Neuronal stem cell (in vitro differentiated cells): ENCODE measurements at regions not wholly inside any gene's neighbourhood (a gene's known extent, or its start where the extent isn't known, plus 50 kb on each side); places are given as distances from the start of the nearest gene placed in this dataset.
A peak's percentile ranks its signal among the peaks of the same experiment; 100 is the strongest.

Experiments used
- DNase-seq: peaks from one replicate; pipeline ENCODE4 v3.0.0-alpha.2; 2013; ENCODE audit warnings: low spot score
- H2AFZ ChIP-seq: one replicate; pipeline ENCODE4 v1.6.1; 2013; ENCODE audit warnings: mild to moderate bottlenecking, low read length, inconsistent platforms
- H2AK5ac ChIP-seq: 2 replicates; pipeline ENCODE4 v1.6.1; 2013; ENCODE audit warnings: low read depth, mild to moderate bottlenecking, inconsistent platforms, low read length, moderate library complexity, mixed read lengths
- H2BK120ac ChIP-seq: 2 replicates; pipeline ENCODE4 v1.6.1; 2013; ENCODE audit warnings: low read depth, mild to moderate bottlenecking, inconsistent platforms, low read length, moderate library complexity, mixed read lengths
- H2BK12ac ChIP-seq: one replicate; pipeline ENCODE4 v1.6.1; 2013; ENCODE audit warnings: low read length, inconsistent platforms
- H2BK15ac ChIP-seq: 2 replicates; pipeline ENCODE4 v1.6.1; 2013; ENCODE audit warnings: mild to moderate bottlenecking, low read length, inconsistent platforms, mixed read lengths
- H2BK5ac ChIP-seq: one replicate; pipeline ENCODE4 v1.6.1; 2013; ENCODE audit warnings: inconsistent platforms, mild to moderate bottlenecking, low read length, moderate library complexity
- H3K14ac ChIP-seq: one replicate; pipeline ENCODE4 v1.6.1; 2013; ENCODE audit warnings: low read length, inconsistent platforms
- H3K18ac ChIP-seq: 2 replicates; pipeline ENCODE4 v1.6.1; 2013; ENCODE audit warnings: low read length, inconsistent platforms
- H3K23ac ChIP-seq: 2 replicates; pipeline ENCODE4 v1.6.1; 2013; ENCODE audit warnings: low read depth, mild to moderate bottlenecking, mixed read lengths, low read length, inconsistent platforms; ENCODE audit not compliant: poor library complexity
- H3K27ac ChIP-seq: replicated peaks from 3 replicates; pipeline ENCODE4 v1.5.1; 2013; ENCODE audit warnings: low read length, inconsistent platforms
- H3K27me3 ChIP-seq, 3 experiments: 2 replicates each; pipeline ENCODE4 v1.6.1; 2013; ENCODE audit warnings: low read length in 3 of 3, mild to moderate bottlenecking in 2 of 3, inconsistent platforms in 1 of 3, low read depth in 1 of 3, mixed read lengths in 1 of 3, moderate library complexity in 1 of 3; ENCODE audit not compliant: control insufficient read depth in 3 of 3, insufficient read depth in 3 of 3
- H3K36me3 ChIP-seq, 2 donors: replicated peaks in 1 of 2; 2 replicates each; pipeline ENCODE4 v1.6.1; 2013; ENCODE audit warnings: low read length in 2 of 2; ENCODE audit not compliant: control insufficient read depth in 2 of 2, insufficient read depth in 2 of 2
- H3K4ac ChIP-seq: 2 replicates; pipeline ENCODE4 v1.6.1; 2013; ENCODE audit warnings: inconsistent platforms, mild to moderate bottlenecking, low read length, moderate library complexity
- H3K4me1 ChIP-seq, 2 donors: 1 replicate in 1 of 2; 2 replicates in 1 of 2; pipeline ENCODE4 v1.6.1; 2013; ENCODE audit warnings: low read length in 2 of 2, low read depth in 1 of 2; ENCODE audit not compliant: control insufficient read depth in 2 of 2, insufficient read depth in 1 of 2
- H3K4me2 ChIP-seq: one replicate; pipeline ENCODE4 v1.6.1; 2013; ENCODE audit warnings: mild to moderate bottlenecking, low read length, inconsistent platforms; ENCODE audit not compliant: insufficient read depth, poor library complexity, severe bottlenecking
- H3K4me3 ChIP-seq, 2 donors: 2 replicates each; pipeline ENCODE4 v1.5.1; 2013; ENCODE audit warnings: low read length in 2 of 2, mild to moderate bottlenecking in 2 of 2, inconsistent platforms in 1 of 2, moderate library complexity in 1 of 2
- H3K79me1 ChIP-seq: one replicate; pipeline ENCODE4 v1.6.1; 2013; ENCODE audit warnings: low read depth, mild to moderate bottlenecking, inconsistent platforms, low read length, moderate library complexity
- H3K9ac ChIP-seq: one replicate; pipeline ENCODE4 v1.6.1; 2013; ENCODE audit warnings: mild to moderate bottlenecking, low read depth, low read length, inconsistent platforms; ENCODE audit not compliant: poor library complexity
- H3K9me3 ChIP-seq, 2 donors: replicated peaks in 1 of 2; 2 replicates each; pipeline versions ENCODE3 to v1.6.1; 2013; ENCODE audit warnings: low read length in 2 of 2, mild to moderate bottlenecking in 2 of 2, inconsistent platforms in 1 of 2, low read depth in 1 of 2, mixed read lengths in 1 of 2, moderate library complexity in 1 of 2; ENCODE audit not compliant: control insufficient read depth in 2 of 2, insufficient read depth in 1 of 2
- H4K8ac ChIP-seq: one replicate; pipeline ENCODE4 v1.6.1; 2013; ENCODE audit warnings: low read depth, mild to moderate bottlenecking, inconsistent platforms, low read length, moderate library complexity
- H4K91ac ChIP-seq: one replicate; pipeline ENCODE4 v1.6.1; 2013; ENCODE audit warnings: low read length, low read depth, mild to moderate bottlenecking, inconsistent platforms; ENCODE audit not compliant: poor library complexity
- WGBS, 2 donors: extraction: QIAGEN DNeasy Blood & Tissue Kit; methylation state at CpG; one replicate each; pipeline ENCODE4 v1.1.7; 2013; ENCODE audit warnings: missing lambda C conversion rate in 2 of 2, mixed read lengths in 1 of 2; ENCODE audit not compliant: insufficient read length in 2 of 2, insufficient replicate concordance in 1 of 2; ENCODE audit errors: extremely low coverage in 2 of 2; 5-methylcytosine and 5-hydroxymethylcytosine counted together

DNA sequence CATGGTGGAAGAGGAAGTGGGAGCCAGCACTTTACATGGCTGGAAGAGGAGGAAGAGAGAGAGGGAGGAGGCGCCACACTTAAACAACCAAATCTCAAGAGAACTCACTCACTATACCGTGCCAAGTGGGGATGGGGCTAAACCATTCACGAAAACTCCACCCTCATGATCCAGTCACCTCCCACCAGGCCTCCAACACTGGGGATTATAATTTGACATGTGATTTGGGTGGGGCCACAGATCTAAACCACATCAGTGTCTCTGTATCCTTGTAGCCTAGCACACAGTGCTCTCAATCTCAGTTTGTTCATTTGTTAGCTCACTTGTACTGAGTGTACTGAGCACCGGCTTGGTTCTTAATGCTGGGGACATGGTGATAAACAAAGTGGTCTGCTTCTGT, 228.3 kb downstream of the BUB3 start:
- Histone ChIP-seq H3K18ac (no peak overlapping the region), H2AFZ (no peak overlapping the region), H3K9me3 (peaks cover 0 to 3% of the 10 kb centered on the region in 2 donors), H4K8ac (no peak overlapping the region), H3K9ac (no peak overlapping the region), H2AK5ac (no peak overlapping the region), H3K36me3 (no peaks in the 10 kb centered on the region), H2BK120ac (no peak overlapping the region), H2BK15ac (no peak overlapping the region), H2BK5ac (no peak overlapping the region), H3K14ac (no peak overlapping the region), H3K4me3 (no peak overlapping the region), H3K4me1 (peaks cover 0 to 4% of the 10 kb centered on the region in 2 donors), H3K79me1 (no peaks in the 10 kb centered on the region), H3K27me3 (no peaks in the 10 kb centered on the region), H2BK12ac (no peak overlapping the region), H4K91ac (no peak overlapping the region), H3K4ac (no peak overlapping the region), H3K4me2 (no peak overlapping the region), H3K27ac (no peak overlapping the region), H3K23ac (no peak overlapping the region)
- no CpG with 5 or more reads among the region's 4 CpGs for WGBS, 2 donors
- no peak for DNase-seq

DNA sequence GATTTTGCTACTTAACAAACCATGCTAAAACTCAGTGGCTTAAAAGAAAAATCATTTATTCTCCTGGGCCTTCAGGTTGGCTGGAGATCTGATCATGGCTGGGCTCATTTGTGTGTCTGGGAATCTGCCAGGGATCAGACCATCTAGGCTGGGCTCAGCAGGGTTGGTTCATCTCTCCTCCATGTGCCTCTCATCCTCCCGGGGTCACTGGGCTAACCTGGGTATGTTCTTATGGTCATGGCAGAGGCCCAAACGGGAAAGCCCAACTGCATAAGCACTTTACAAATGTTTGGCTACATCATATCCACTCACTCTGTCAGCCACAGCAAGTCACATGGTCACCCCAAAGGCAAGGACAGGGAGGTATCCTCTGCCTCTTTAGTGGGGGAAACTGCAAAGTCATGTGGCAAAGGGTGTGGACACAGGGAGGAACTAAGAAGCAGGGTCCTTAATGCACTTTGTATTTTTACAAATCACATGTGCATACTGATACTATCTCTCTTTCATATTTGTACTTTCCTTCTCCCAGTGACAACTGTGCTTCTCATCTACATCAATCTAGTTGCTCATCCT, 231.4 kb downstream of the BUB3 start:
- Histone ChIP-seq H4K8ac (no peak overlapping the region), H2BK120ac (no peak overlapping the region), H3K79me1 (no peaks in the 10 kb centered on the region), H3K27me3 (no peaks in the 10 kb centered on the region), H2AK5ac (no peak overlapping the region), H3K4me2 (no peak overlapping the region), H3K4me3 (no peak overlapping the region), H3K9me3 (peaks cover 2 to 3% of the 10 kb centered on the region in 2 donors), H3K4me1 (peaks cover 0 to 4% of the 10 kb centered on the region in 2 donors), H2BK15ac (no peak overlapping the region), H4K91ac (no peak overlapping the region), H3K9ac (no peak overlapping the region), H3K27ac (no peak overlapping the region), H3K14ac (no peak overlapping the region), H2BK5ac (no peak overlapping the region), H3K18ac (no peak overlapping the region), H3K36me3 (no peaks in the 10 kb centered on the region), H3K4ac (no peak overlapping the region), H2BK12ac (no peak overlapping the region), H2AFZ (no peak overlapping the region), H3K23ac (no peak overlapping the region)
- no CpG with 5 or more reads among the region's 2 CpGs for WGBS, 2 donors
- no peak for DNase-seq

DNA sequence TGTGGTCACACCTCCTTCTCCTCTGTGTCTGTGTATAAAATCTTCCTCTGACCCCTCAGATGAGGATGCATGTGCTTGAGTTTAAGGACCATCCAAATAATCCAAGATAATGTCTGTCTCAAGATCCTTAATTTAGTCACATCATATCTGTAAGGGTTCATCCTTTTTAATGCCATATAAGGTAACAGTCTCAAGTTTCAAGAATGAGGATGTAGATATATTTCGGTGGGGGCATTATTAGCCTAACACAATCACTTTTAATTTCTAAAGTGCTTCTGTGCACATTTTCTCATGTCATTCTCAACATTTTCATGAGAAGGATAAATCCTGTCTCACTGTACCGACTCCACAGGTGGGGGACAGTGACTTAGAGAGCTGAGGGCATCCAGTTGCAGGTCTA, 235.3 kb downstream of the BUB3 start:
- no peaks in the 10 kb centered on the region for H3K79me1 ChIP-seq
- no CpG with 5 or more reads among the region's 2 CpGs for WGBS, 2 donors
- no peak overlapping the region for H2BK15ac ChIP-seq
- no peak overlapping the region for H2BK12ac ChIP-seq
- no peaks in the 10 kb centered on the region for H3K4me1 ChIP-seq
- H3K14ac ChIP-seq = no peak overlapping the region
- no peak overlapping the region for H4K8ac ChIP-seq
- no peak overlapping the region for H3K18ac ChIP-seq
- no peak overlapping the region for H2AFZ ChIP-seq
- peaks cover 2 to 3% of the 10 kb centered on the region in 2 donors for H3K9me3 ChIP-seq
- no peak overlapping the region for H3K4me3 ChIP-seq
- no peaks in the 10 kb centered on the region for H3K27me3 ChIP-seq
- H3K27ac ChIP-seq = no peak overlapping the region
- no peak overlapping the region for H4K91ac ChIP-seq
- H2AK5ac ChIP-seq = no peak overlapping the region
- no peak overlapping the region for H3K9ac ChIP-seq
- no peak overlapping the region for H2BK120ac ChIP-seq
- no peak overlapping the region for H2BK5ac ChIP-seq
- no peak overlapping the region for H3K4me2 ChIP-seq
- H3K36me3 ChIP-seq = no peaks in the 10 kb centered on the region
- no peak overlapping the region for H3K23ac ChIP-seq
- no peak overlapping the region for H3K4ac ChIP-seq
- DNase-seq = no peak

DNA sequence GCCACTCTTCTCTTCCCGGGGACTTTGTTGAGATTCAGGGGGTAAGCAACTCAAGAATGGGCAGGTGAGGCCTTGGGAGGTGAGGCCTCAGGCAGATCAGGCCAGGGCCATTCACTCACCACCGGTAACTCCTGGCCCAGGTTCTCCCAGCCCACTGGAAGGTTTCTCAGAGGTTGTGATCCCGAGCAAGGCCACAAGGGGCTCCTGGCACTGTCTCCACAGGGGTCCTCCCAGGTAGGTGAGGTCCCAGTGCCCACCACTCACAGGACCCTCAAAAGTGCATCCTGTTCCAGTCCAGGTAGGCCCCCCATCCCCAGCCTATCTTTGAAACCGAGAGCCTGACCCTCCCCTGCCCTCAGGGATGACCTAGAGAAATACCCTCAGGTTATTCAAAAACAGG, 236.1 kb downstream of the BUB3 start:
- Histone ChIP-seq H3K4me2 (no peak overlapping the region), H3K79me1 (no peaks in the 10 kb centered on the region), H3K4me1 (no peaks in the 10 kb centered on the region), H2BK120ac (no peak overlapping the region), H2AK5ac (peak overlapping the region; percentile 30), H2BK15ac (no peak overlapping the region), H3K9me3 (peaks cover 2 to 8% of the 10 kb centered on the region in 2 donors), H2BK5ac (no peak overlapping the region), H2AFZ (no peak overlapping the region), H3K14ac (no peak overlapping the region), H3K4me3 (no peak overlapping the region), H2BK12ac (no peak overlapping the region), H3K9ac (no peak overlapping the region), H3K27ac (no peak overlapping the region), H3K18ac (no peak overlapping the region), H4K91ac (no peak overlapping the region), H3K27me3 (no peaks in the 10 kb centered on the region), H3K23ac (no peak overlapping the region), H3K4ac (no peak overlapping the region), H4K8ac (no peak overlapping the region), H3K36me3 (no peaks in the 10 kb centered on the region)
- DNase-seq = no peak
- WGBS, 2 donors = no CpG with 5 or more reads among the region's 4 CpGs
